ENCODE measurements at regions not wholly inside any gene's neighbourhood (a gene's known extent, or its start where the extent isn't known, plus 50 kb on each side); places are given as distances from the start of the nearest gene placed in this dataset.

DNA sequence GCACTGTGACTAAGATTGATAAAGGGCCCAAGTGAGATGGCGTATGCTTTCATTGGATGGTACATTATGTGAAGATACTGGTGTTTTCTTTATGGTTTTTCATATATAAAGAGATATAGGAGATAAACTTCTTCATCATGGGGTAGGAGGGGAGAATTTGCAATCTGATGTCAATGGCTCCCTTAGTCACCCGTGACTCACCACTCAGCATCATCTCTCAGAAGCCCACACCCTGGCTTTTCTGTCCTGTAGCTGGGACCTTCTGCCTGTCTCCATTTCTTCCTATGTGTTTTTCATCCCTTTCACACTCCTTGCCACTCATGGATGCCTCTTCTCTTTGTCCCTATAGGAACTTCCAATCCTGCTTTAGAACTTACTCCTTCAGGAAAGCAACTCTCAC, 114.3 kb upstream of the SEMA6D start:
- no peak for DNase-seq (ENCODE audit: low read depth)
- no peak overlapping the region for H3K4me3 ChIP-seq (ENCODE audit: low read depth, low read length)
- TF ChIP-seq, protein P1, sequence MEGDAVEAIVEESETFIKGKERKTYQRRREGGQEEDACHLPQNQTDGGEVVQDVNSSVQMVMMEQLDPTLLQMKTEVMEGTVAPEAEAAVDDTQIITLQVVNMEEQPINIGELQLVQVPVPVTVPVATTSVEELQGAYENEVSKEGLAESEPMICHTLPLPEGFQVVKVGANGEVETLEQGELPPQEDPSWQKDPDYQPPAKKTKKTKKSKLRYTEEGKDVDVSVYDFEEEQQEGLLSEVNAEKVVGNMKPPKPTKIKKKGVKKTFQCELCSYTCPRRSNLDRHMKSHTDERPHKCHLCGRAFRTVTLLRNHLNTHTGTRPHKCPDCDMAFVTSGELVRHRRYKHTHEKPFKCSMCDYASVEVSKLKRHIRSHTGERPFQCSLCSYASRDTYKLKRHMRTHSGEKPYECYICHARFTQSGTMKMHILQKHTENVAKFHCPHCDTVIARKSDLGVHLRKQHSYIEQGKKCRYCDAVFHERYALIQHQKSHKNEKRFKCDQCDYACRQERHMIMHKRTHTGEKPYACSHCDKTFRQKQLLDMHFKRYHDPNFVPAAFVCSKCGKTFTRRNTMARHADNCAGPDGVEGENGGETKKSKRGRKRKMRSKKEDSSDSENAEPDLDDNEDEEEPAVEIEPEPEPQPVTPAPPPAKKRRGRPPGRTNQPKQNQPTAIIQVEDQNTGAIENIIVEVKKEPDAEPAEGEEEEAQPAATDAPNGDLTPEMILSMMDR (IDR thresholded peaks at IDR 0.05; ENCODE audit: insufficient read depth, low read depth, low read length, missing control alignments), result no peak

DNA sequence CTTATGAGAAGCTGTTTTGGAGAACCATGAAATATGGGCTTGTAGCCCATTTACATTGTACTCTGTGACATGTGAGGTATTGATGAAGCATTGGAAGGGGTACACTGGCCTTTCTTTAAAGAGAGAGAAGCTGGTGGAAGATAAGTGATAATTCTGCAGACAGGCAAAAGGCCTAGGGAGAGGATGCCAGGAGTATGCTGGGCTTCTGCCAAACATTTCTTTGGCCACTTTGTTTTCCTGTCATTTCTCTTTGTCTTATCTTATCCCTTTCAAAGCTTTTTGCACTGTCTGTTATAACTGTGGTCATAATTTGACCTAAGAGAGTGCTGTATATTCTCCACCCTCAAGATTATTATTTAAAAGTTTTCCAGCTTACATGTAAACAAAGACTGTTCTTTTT, 109.6 kb upstream of the SEMA6D start:
- no peak for DNase-seq (ENCODE audit: low read depth)
- no peak overlapping the region for H3K4me3 ChIP-seq (ENCODE audit: low read depth, low read length)
- TF ChIP-seq, protein P1 (IDR thresholded peaks at IDR 0.05; ENCODE audit: insufficient read depth, low read depth, low read length, missing control alignments), result no peak

DNA sequence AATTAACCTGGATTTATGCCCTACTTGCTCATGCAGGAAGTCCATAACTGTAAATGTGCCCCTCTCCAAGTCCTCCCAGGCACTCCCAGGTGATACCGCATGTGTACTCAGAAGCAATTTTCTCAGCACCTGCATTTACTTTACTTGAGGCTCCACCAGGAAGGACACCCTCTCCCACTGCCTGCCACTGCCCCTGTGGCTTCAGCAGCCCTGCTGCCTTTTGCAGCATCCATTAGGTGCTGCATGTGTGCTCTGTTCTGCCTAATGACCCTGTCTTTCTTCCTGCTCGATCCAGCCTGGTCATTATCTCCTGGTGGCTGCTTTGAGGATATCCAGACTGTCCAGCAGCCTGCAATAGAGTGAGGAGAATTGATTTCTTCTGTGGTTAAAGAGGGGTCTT, 107.6 kb upstream of the SEMA6D start:
- DNase-seq (ENCODE audit: low read depth), result no peak
- TF ChIP-seq, protein P1 (IDR thresholded peaks at IDR 0.05; ENCODE audit: insufficient read depth, low read depth, low read length, missing control alignments), result no peak
- H3K4me3 ChIP-seq (ENCODE audit: low read depth, low read length), result no peak overlapping the region

DNA sequence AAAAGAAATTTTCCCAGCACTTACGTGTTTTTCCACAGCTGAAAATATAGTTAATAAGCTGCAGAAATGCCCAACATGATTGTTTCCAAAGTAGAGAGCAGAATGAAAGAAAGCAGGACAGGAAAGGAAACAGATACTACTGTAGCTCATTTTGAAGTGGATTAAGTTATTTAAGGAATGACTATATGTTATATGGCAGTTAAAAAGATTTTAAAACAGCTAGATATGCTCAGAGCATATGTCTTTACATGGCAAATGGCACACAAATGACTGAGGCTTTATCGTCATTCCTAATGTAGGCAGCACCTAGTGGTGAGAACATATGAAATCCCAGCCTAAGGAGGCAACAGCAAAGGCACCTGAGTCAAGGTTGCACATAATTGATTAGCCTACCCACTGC, 106.6 kb upstream of the SEMA6D start:
- H3K4me3 ChIP-seq (ENCODE audit: low read depth, low read length), result no peak overlapping the region
- TF ChIP-seq, protein P1 (IDR thresholded peaks at IDR 0.05; ENCODE audit: insufficient read depth, low read depth, low read length, missing control alignments), result no peak
- DNase-seq (ENCODE audit: low read depth), result no peak

GRCh38 chr15:47614360-47615011, 102.8 kb upstream of the SEMA6D start:
- TF ChIP-seq, protein P1 (IDR thresholded peaks at IDR 0.05; ENCODE audit: insufficient read depth, low read depth, low read length, missing control alignments), result no peak
- no peak overlapping the region for H3K4me3 ChIP-seq (ENCODE audit: low read depth, low read length)
- no peak for DNase-seq (ENCODE audit: low read depth)

- TF ChIP-seq, protein P1 (IDR thresholded peaks at IDR 0.05; ENCODE audit: insufficient read depth, low read depth, low read length, missing control alignments), result no peak
These were observed 100.4 kb upstream of the SEMA6D start for GRCh38 chr15:47616876-47617275.

GRCh38 chr15:47618241-47618640, 99.1 kb upstream of the SEMA6D start:
- DNase-seq (ENCODE audit: low read depth), result no peak
- no peak overlapping the region for H3K4me3 ChIP-seq (ENCODE audit: low read depth, low read length)
- TF ChIP-seq, protein P1 (IDR thresholded peaks at IDR 0.05; ENCODE audit: insufficient read depth, low read depth, low read length, missing control alignments), result no peak

More at GRCh38 chr15:47616876-47617275, 100.4 kb upstream of the SEMA6D start:
- DNase-seq (ENCODE audit: low read depth), result no peak
- no peak overlapping the region for H3K4me3 ChIP-seq (ENCODE audit: low read depth, low read length)
